ENCODE measurements at regions not wholly inside any gene's neighbourhood (a gene's known extent, or its start where the extent isn't known, plus 50 kb on each side); places are given as distances from the start of the nearest gene placed in this dataset.
"Not testable (repeated sequence)": the region's sequence is repeated elsewhere in the genome, so short reads cannot be mapped to it uniquely, and the experiment has no call there.

DNA sequence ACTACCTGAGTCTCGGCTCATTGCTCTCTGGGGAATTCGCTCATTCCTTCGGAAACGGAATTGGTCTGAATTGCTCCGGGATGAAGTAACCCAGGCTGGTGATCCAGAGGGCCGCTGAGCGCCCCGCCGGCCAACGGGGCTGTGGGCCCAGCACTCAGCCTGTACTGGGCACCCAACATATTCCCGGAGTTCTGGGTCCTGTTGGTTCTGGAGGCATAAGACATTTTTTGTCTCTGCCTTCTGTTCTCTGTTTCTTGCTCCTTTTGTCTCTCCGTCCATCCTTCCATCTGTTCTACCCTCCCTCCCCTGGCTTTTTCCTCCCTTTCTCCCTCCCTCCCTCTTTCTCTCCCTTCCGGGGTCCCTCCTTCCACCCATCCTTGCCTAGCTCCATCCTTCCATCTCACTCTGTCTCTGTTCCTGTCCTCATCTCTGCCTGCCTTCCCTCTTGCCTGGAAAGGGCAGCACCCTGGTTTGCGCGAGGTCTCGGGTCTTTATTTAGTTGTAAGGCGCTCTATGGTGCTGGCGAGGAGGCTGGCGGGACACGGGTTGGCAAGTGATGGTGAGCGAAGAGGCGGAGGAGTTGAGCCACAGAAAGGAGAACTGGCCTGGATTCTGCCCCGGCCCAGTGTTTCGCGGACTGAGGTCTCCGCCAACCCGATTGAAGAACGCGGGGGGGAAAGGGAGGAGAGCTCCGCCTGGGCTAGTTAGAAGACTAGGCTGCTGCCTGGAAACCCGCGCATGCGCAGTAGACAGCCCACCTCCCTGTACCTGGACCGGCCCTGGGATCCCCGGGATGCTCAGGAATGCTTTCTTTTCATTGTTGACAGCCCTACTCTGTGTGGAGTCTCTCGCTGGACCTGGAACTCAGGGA lies 1468.0 kb downstream of the FOXD4L5 start:
- Histone ChIP-seq H2AFZ (ENCODE audit: low read depth, low read length) (0 out of 2 replicates have a peak overlapping the region, but pooled peaks have one; percentile 3), H4K20me1 (ENCODE audit: insufficient read depth, low read length) (no peaks in the 10 kb centered on the region), H3K4me3 (ENCODE audit: low read length) (peak overlapping the region; percentile 71), H3K9me3 (ENCODE audit: insufficient read depth, low read length) (no peaks in the 10 kb centered on the region), H3K27ac (ENCODE audit: low read length) (no peak overlapping the region), H3K4me2 (ENCODE audit: low read length) (peak overlapping the region; percentile 74), H3K9ac (ENCODE audit: low read length) (peak overlapping the region; percentile 56), H3K27me3 (ENCODE audit: low read depth, low read length) (no peaks in the 10 kb centered on the region), H3K4me1 (ENCODE audit: low read length) (0 out of 2 replicates have a peak, but pooled peaks cover 2% of the 10 kb centered on the region), H3K36me3 (replicated peaks; ENCODE audit: low read depth, low read length) (no peaks in the 10 kb centered on the region), H3K79me2 (ENCODE audit: low read length) (no peaks in the 10 kb centered on the region)
- TF ChIP-seq, protein P1, sequence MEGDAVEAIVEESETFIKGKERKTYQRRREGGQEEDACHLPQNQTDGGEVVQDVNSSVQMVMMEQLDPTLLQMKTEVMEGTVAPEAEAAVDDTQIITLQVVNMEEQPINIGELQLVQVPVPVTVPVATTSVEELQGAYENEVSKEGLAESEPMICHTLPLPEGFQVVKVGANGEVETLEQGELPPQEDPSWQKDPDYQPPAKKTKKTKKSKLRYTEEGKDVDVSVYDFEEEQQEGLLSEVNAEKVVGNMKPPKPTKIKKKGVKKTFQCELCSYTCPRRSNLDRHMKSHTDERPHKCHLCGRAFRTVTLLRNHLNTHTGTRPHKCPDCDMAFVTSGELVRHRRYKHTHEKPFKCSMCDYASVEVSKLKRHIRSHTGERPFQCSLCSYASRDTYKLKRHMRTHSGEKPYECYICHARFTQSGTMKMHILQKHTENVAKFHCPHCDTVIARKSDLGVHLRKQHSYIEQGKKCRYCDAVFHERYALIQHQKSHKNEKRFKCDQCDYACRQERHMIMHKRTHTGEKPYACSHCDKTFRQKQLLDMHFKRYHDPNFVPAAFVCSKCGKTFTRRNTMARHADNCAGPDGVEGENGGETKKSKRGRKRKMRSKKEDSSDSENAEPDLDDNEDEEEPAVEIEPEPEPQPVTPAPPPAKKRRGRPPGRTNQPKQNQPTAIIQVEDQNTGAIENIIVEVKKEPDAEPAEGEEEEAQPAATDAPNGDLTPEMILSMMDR (IDR thresholded peaks at IDR 0.05; ENCODE audit: low read depth, low read length), result no peak
- no peak for TF ChIP-seq EZH2phosphoT487 (IDR thresholded peaks at IDR 0.05; ENCODE audit: low read depth)

- not testable (repeated sequence) for H3K4me3 ChIP-seq (ENCODE audit: low read length); H3K79me2 ChIP-seq (ENCODE audit: low read length); H3K27ac ChIP-seq (ENCODE audit: low read length); H3K27me3 ChIP-seq (ENCODE audit: low read depth, low read length); H3K36me3 ChIP-seq (replicated peaks; ENCODE audit: low read depth, low read length); H3K4me1 ChIP-seq (ENCODE audit: low read length); H3K4me2 ChIP-seq (ENCODE audit: low read length); H2AFZ ChIP-seq (ENCODE audit: low read depth, low read length); H3K9ac ChIP-seq (ENCODE audit: low read length); H3K9me3 ChIP-seq (ENCODE audit: insufficient read depth, low read length); H4K20me1 ChIP-seq (ENCODE audit: insufficient read depth, low read length)
Observed at GRCh38 chr9:63814970-63815669, 1469.9 kb downstream of the FOXD4L5 start.

- Histone ChIP-seq H3K4me2 (ENCODE audit: low read length) (peak overlapping the region; percentile 28), H3K4me3 (ENCODE audit: low read length) (peak overlapping the region; percentile 36; the same call in 1 of the 2 replicates)
- H3K9ac ChIP-seq (ENCODE audit: low read length); H3K27me3 ChIP-seq (ENCODE audit: low read depth, low read length); H3K79me2 ChIP-seq (ENCODE audit: low read length); H3K27ac ChIP-seq (ENCODE audit: low read length); H4K20me1 ChIP-seq (ENCODE audit: insufficient read depth, low read length); H3K4me1 ChIP-seq (ENCODE audit: low read length); H3K9me3 ChIP-seq (ENCODE audit: insufficient read depth, low read length); H3K36me3 ChIP-seq (replicated peaks; ENCODE audit: low read depth, low read length); H2AFZ ChIP-seq (ENCODE audit: low read depth, low read length): not testable (repeated sequence)
Observed at GRCh38 chr9:63813391-63814021, 1471.5 kb downstream of the FOXD4L5 start.

GRCh38 chr9:63812822-63813221 lies 1472.2 kb downstream of the FOXD4L5 start:
- H3K9me3 ChIP-seq (ENCODE audit: insufficient read depth, low read length); H3K27me3 ChIP-seq (ENCODE audit: low read depth, low read length); H3K36me3 ChIP-seq (replicated peaks; ENCODE audit: low read depth, low read length); H3K4me1 ChIP-seq (ENCODE audit: low read length); H3K9ac ChIP-seq (ENCODE audit: low read length); H3K27ac ChIP-seq (ENCODE audit: low read length); H3K79me2 ChIP-seq (ENCODE audit: low read length); H2AFZ ChIP-seq (ENCODE audit: low read depth, low read length); H3K4me2 ChIP-seq (ENCODE audit: low read length); H3K4me3 ChIP-seq (ENCODE audit: low read length); H4K20me1 ChIP-seq (ENCODE audit: insufficient read depth, low read length): not testable (repeated sequence)

GRCh38 chr9:63804205-63804604 lies 1480.8 kb downstream of the FOXD4L5 start:
- H3K4me2 ChIP-seq (ENCODE audit: low read length); H4K20me1 ChIP-seq (ENCODE audit: insufficient read depth, low read length); H3K4me1 ChIP-seq (ENCODE audit: low read length); H3K9ac ChIP-seq (ENCODE audit: low read length); H3K9me3 ChIP-seq (ENCODE audit: insufficient read depth, low read length); H3K27ac ChIP-seq (ENCODE audit: low read length); H3K4me3 ChIP-seq (ENCODE audit: low read length); H2AFZ ChIP-seq (ENCODE audit: low read depth, low read length); H3K27me3 ChIP-seq (ENCODE audit: low read depth, low read length); H3K36me3 ChIP-seq (replicated peaks; ENCODE audit: low read depth, low read length); H3K79me2 ChIP-seq (ENCODE audit: low read length): not testable (repeated sequence)

DNA sequence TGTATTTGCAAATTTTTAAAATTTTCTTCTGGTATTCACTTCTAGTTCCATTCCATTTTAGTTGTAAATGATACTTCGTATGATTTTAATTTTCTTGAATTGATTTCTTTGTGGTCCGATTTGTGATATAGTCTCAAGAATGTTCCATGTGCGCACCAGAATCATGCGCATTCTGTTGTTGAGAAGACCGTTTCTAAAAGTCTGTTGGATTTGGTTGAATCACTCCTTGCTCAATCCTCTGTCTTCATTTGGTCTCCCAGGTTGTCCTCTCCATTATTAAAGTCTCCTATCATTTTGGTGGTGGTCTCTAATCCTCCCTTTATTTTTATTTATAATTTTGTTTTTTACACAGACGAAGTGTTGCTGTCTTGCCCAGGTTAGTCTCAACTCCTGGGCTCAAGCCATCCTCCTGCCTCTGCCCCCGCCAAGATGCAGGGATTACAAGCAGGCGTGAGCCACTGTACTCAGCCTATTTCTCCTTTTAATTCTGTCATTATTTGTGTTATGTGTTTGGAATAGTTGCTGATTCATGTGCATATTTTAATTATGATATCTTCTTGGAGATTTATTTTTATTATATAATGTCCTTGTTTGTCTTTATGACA lies 1490.8 kb downstream of the FOXD4L5 start:
- H4K20me1 ChIP-seq (ENCODE audit: insufficient read depth, low read length); H3K9me3 ChIP-seq (ENCODE audit: insufficient read depth, low read length); H3K4me3 ChIP-seq (ENCODE audit: low read length); H3K27me3 ChIP-seq (ENCODE audit: low read depth, low read length); H3K4me2 ChIP-seq (ENCODE audit: low read length); H3K79me2 ChIP-seq (ENCODE audit: low read length); H3K9ac ChIP-seq (ENCODE audit: low read length); H3K36me3 ChIP-seq (replicated peaks; ENCODE audit: low read depth, low read length); H3K27ac ChIP-seq (ENCODE audit: low read length); H3K4me1 ChIP-seq (ENCODE audit: low read length); H2AFZ ChIP-seq (ENCODE audit: low read depth, low read length): not testable (repeated sequence)

- H3K4me3 ChIP-seq (ENCODE audit: low read length); H3K27me3 ChIP-seq (ENCODE audit: low read depth, low read length); H3K9me3 ChIP-seq (ENCODE audit: insufficient read depth, low read length); H3K9ac ChIP-seq (ENCODE audit: low read length); H3K27ac ChIP-seq (ENCODE audit: low read length); H3K79me2 ChIP-seq (ENCODE audit: low read length); H4K20me1 ChIP-seq (ENCODE audit: insufficient read depth, low read length); H3K36me3 ChIP-seq (replicated peaks; ENCODE audit: low read depth, low read length); H3K4me2 ChIP-seq (ENCODE audit: low read length); H2AFZ ChIP-seq (ENCODE audit: low read depth, low read length); H3K4me1 ChIP-seq (ENCODE audit: low read length): not testable (repeated sequence)
Observed at GRCh38 chr9:63787454-63787853, 1497.6 kb downstream of the FOXD4L5 start.

DNA sequence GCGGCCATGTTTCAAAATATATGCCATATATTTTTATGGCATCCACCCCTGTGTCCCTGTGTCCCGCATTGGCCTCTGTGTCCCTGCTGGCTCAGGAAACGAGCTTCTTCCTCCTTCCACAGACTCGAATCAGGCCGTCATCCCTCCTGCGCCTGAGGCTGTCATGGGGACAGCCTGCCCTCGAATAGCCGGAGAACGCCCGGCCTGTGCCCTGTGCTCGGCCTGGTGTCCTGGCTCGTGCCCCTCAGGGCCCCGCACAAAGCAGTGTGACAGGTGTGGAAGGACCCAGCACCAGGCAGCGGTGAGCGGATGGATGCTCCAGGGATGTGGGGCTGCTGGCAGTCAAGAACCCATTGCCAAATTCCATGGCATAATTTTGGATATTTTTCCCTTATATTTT lies 1500.0 kb downstream of the FOXD4L5 start:
- not testable (repeated sequence) for H3K36me3 ChIP-seq (replicated peaks; ENCODE audit: low read depth, low read length); H3K4me3 ChIP-seq (ENCODE audit: low read length); H3K4me2 ChIP-seq (ENCODE audit: low read length); H4K20me1 ChIP-seq (ENCODE audit: insufficient read depth, low read length); H3K9me3 ChIP-seq (ENCODE audit: insufficient read depth, low read length); H3K79me2 ChIP-seq (ENCODE audit: low read length); H3K4me1 ChIP-seq (ENCODE audit: low read length); H3K27me3 ChIP-seq (ENCODE audit: low read depth, low read length); H3K27ac ChIP-seq (ENCODE audit: low read length); H3K9ac ChIP-seq (ENCODE audit: low read length); H2AFZ ChIP-seq (ENCODE audit: low read depth, low read length)

Measured in OCI-LY3 (cell line).